Spleen (tissue), 7 donors: ENCODE measurements at regions not wholly inside any gene's neighbourhood (a gene's known extent, or its start where the extent isn't known, plus 50 kb on each side); places are given as distances from the start of the nearest gene placed in this dataset.

Experiments
- POLR2AphosphoS5 ChIP-seq, 3 donors: sonication (generic); formaldehyde crosslinking; IDR thresholded peaks; one replicate each; pipeline ENCODE4 v1.5.1; 2017; ENCODE audit warnings: antibody characterized with exemption in 3 of 3
- TF ChIP-seq, protein P1 (sequence below), 11 experiments: fragments of 200-600 bp in 7 of 11; fragments of 450-650 bp in 4 of 11; sonication (generic) in 4 of 11; IDR thresholded peaks in 8 of 11; conservative IDR thresholded peaks in 3 of 11; 1 replicate in 7 of 11; 2 replicates in 4 of 11; pipeline versions ENCODE4 v1.4.0 to v1.8.0; 2016 to 2021; ENCODE audit warnings: antibody characterized with exemption in 11 of 11, inconsistent platforms in 4 of 11, mild to moderate bottlenecking in 1 of 11
- donor health status: DM: no; HTN: no; CAD: no; lungs with moderate emphysema.
- donor health status: DM: no; HTN: no; CAD: no.
- donor health status: DM: no; HTN: no; CAD: no.

GRCh38 chr6:150753371-150754064, 112.0 kb upstream of the MTHFD1L start:
- TF ChIP-seq, protein P1, sequence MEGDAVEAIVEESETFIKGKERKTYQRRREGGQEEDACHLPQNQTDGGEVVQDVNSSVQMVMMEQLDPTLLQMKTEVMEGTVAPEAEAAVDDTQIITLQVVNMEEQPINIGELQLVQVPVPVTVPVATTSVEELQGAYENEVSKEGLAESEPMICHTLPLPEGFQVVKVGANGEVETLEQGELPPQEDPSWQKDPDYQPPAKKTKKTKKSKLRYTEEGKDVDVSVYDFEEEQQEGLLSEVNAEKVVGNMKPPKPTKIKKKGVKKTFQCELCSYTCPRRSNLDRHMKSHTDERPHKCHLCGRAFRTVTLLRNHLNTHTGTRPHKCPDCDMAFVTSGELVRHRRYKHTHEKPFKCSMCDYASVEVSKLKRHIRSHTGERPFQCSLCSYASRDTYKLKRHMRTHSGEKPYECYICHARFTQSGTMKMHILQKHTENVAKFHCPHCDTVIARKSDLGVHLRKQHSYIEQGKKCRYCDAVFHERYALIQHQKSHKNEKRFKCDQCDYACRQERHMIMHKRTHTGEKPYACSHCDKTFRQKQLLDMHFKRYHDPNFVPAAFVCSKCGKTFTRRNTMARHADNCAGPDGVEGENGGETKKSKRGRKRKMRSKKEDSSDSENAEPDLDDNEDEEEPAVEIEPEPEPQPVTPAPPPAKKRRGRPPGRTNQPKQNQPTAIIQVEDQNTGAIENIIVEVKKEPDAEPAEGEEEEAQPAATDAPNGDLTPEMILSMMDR (IDR thresholded peaks at IDR 0.05 in 8 of 11, conservative IDR thresholded peaks at IDR 0.05 in 3 of 11) = no peak
- no peak for TF ChIP-seq POLR2AphosphoS5 (IDR thresholded peaks at IDR 0.05)
